RCC 7860 (cell line): ENCODE measurements at regions not wholly inside any gene's neighbourhood (a gene's known extent, or its start where the extent isn't known, plus 50 kb on each side); places are given as distances from the start of the nearest gene placed in this dataset.

ENCODE experiments used
- DNase-seq: peaks from one replicate; pipeline ENCODE4 v3.0.0-alpha.2; 2015; ENCODE audit warnings: low spot score
- FAIRE-seq: peaks from 2 replicates; lab custom pipeline; 2012; peaks lifted over from hg19 to GRCh38; lab: Jason Lieb, UNC

- DNase-seq (no peak), FAIRE-seq (no peak)
Measured at GRCh38 chr9:12065050-12065449, 628.1 kb upstream of the TYRP1 start.

- DNase-seq (no peak), FAIRE-seq (no peak)
Measured at GRCh38 chr9:12065686-12066085, 627.5 kb upstream of the TYRP1 start.

- no peak for FAIRE-seq
- no peak for DNase-seq
Measured at GRCh38 chr9:12066455-12067035, 626.6 kb upstream of the TYRP1 start.

GRCh38 chr9:12069366-12069765 lies 623.8 kb upstream of the TYRP1 start:
- DNase-seq (no peak), FAIRE-seq (no peak)

- DNase-seq (no peak), FAIRE-seq (no peak)
Measured at GRCh38 chr9:12085399-12085798, 607.8 kb upstream of the TYRP1 start.

GRCh38 chr9:12091865-12092527 lies 601.2 kb upstream of the TYRP1 start:
- FAIRE-seq (no peak), DNase-seq (no peak)

GRCh38 chr9:12094046-12094445 lies 599.1 kb upstream of the TYRP1 start:
- no peak for FAIRE-seq
- DNase-seq = no peak

GRCh38 chr9:12095931-12096330 lies 597.3 kb upstream of the TYRP1 start:
- FAIRE-seq (no peak), DNase-seq (no peak)

- DNase-seq (no peak), FAIRE-seq (no peak)
Measured at GRCh38 chr9:12133416-12133815, 559.8 kb upstream of the TYRP1 start.

- DNase-seq (no peak), FAIRE-seq (no peak)
Measured at GRCh38 chr9:12141422-12141821, 551.8 kb upstream of the TYRP1 start.

GRCh38 chr9:12155401-12156134 lies 537.6 kb upstream of the TYRP1 start:
- no peak for FAIRE-seq
- DNase-seq = no peak

GRCh38 chr9:12162181-12162815 lies 530.9 kb upstream of the TYRP1 start:
- no peak for FAIRE-seq
- no peak for DNase-seq

- DNase-seq (no peak), FAIRE-seq (no peak)
Measured at GRCh38 chr9:12163723-12164458, 529.3 kb upstream of the TYRP1 start.

GRCh38 chr9:12166518-12166917 lies 526.7 kb upstream of the TYRP1 start:
- FAIRE-seq (no peak), DNase-seq (no peak)

GRCh38 chr9:12170456-12170855 lies 522.7 kb upstream of the TYRP1 start:
- FAIRE-seq (no peak), DNase-seq (no peak)

- DNase-seq = no peak
- no peak for FAIRE-seq
Measured at GRCh38 chr9:12178634-12179033, 514.6 kb upstream of the TYRP1 start.

- FAIRE-seq (no peak), DNase-seq (no peak)
Measured at GRCh38 chr9:12182806-12183205, 510.4 kb upstream of the TYRP1 start.

GRCh38 chr9:12183321-12183720 lies 509.9 kb upstream of the TYRP1 start:
- FAIRE-seq (no peak), DNase-seq (no peak)

GRCh38 chr9:12185856-12186255 lies 507.3 kb upstream of the TYRP1 start:
- DNase-seq (no peak), FAIRE-seq (no peak)

- no peak for FAIRE-seq
- no peak for DNase-seq
Measured at GRCh38 chr9:12191630-12192029, 501.6 kb upstream of the TYRP1 start.

GRCh38 chr9:12194731-12195130 lies 498.5 kb upstream of the TYRP1 start:
- no peak for DNase-seq
- no peak for FAIRE-seq
